ENCODE measurements at regions not wholly inside any gene's neighbourhood (a gene's known extent, or its start where the extent isn't known, plus 50 kb on each side); places are given as distances from the start of the nearest gene placed in this dataset.

- DNase-seq: no peak
Observed at GRCh38 chr1:95699149-95699953, 465.3 kb downstream of the RWDD3 start.

GRCh38 chr1:95701450-95702173 is 467.6 kb downstream of the RWDD3 start:
- DNase-seq: no peak

- DNase-seq: no peak
Observed at GRCh38 chr1:95703046-95703445, 469.0 kb downstream of the RWDD3 start.

GRCh38 chr1:95716097-95716496 is 482.1 kb downstream of the RWDD3 start:
- no peak for DNase-seq

- DNase-seq: no peak
Observed at GRCh38 chr1:95716550-95716949, 482.5 kb downstream of the RWDD3 start.

- DNase-seq: no peak
Observed at GRCh38 chr1:95723346-95723745, 489.3 kb downstream of the RWDD3 start.

GRCh38 chr1:95728841-95729240 is 494.8 kb downstream of the RWDD3 start:
- DNase-seq: no peak

GRCh38 chr1:95730986-95731385 is 497.0 kb downstream of the RWDD3 start:
- DNase-seq: no peak

- DNase-seq: no peak
Observed at GRCh38 chr1:95731466-95731865, 497.5 kb downstream of the RWDD3 start.

- DNase-seq: no peak
Observed at GRCh38 chr1:95733031-95733430, 499.0 kb downstream of the RWDD3 start.

- DNase-seq: no peak
Observed at GRCh38 chr1:95733671-95734070, 499.7 kb downstream of the RWDD3 start.

- no peak for DNase-seq
Observed at GRCh38 chr1:95734560-95734959, 500.6 kb downstream of the RWDD3 start.

GRCh38 chr1:95742591-95743089 is 508.6 kb downstream of the RWDD3 start:
- peak; percentile 50 for DNase-seq

- no peak for DNase-seq
Observed at GRCh38 chr1:95744731-95745130, 510.7 kb downstream of the RWDD3 start.

- no peak for DNase-seq
Observed at GRCh38 chr1:95752515-95753381, 518.7 kb downstream of the RWDD3 start.

GRCh38 chr1:95753382-95754016 is 519.5 kb downstream of the RWDD3 start:
- DNase-seq: no peak

GRCh38 chr1:95754412-95754811 is 520.4 kb downstream of the RWDD3 start:
- no peak for DNase-seq

- DNase-seq: no peak
Observed at GRCh38 chr1:95766036-95766435, 532.0 kb downstream of the RWDD3 start.

- no peak for DNase-seq
Observed at GRCh38 chr1:95770581-95770980, 536.6 kb downstream of the RWDD3 start.

- no peak for DNase-seq
Observed at GRCh38 chr1:95778217-95778616, 544.2 kb downstream of the RWDD3 start.

- DNase-seq: no peak
Observed at GRCh38 chr1:95780836-95781235, 546.8 kb downstream of the RWDD3 start.

- no peak for DNase-seq
Observed at GRCh38 chr1:95790136-95790535, 556.1 kb downstream of the RWDD3 start.

GRCh38 chr1:95793893-95794292 is 559.9 kb downstream of the RWDD3 start:
- DNase-seq: no peak

Data from NCI-H526 treated with DMSO at 0.1 percent for 48 hours (cell line).